Inflammatory macrophage treated with lipopolysaccharide for 1 hour (primary cell): ENCODE measurements at regions not wholly inside any gene's neighbourhood (a gene's known extent, or its start where the extent isn't known, plus 50 kb on each side); places are given as distances from the start of the nearest gene placed in this dataset.
"Not testable (repeated sequence)": the region's sequence is repeated elsewhere in the genome, so short reads cannot be mapped to it uniquely, and the experiment has no call there.

Experiments
- DNase-seq, 2 donors: peaks; one replicate each; pipeline ENCODE4 v3.0.0-alpha.2; 2020 to 2022

- no peak for DNase-seq
These were observed 83.6 kb downstream of the IER5 start for GRCh38 chr1:181172082-181172481.

- DNase-seq = no peak
These were observed 85.4 kb downstream of the IER5 start for GRCh38 chr1:181173761-181174447.

- no peak for DNase-seq
These were observed 86.4 kb downstream of the IER5 start for GRCh38 chr1:181174861-181175260.

GRCh38 chr1:181175356-181175910 is 86.9 kb downstream of the IER5 start:
- DNase-seq = no peak

GRCh38 chr1:181175955-181176354 is 87.5 kb downstream of the IER5 start:
- no peak for DNase-seq

GRCh38 chr1:181178241-181178879 is 89.9 kb downstream of the IER5 start:
- DNase-seq = no peak

GRCh38 chr1:181179279-181179986 is 90.9 kb downstream of the IER5 start:
- DNase-seq = no peak

GRCh38 chr1:181179987-181180365 is 91.5 kb downstream of the IER5 start:
- peak; percentile 48 to 65 for DNase-seq

GRCh38 chr1:181180407-181181031 is 92.0 kb downstream of the IER5 start:
- no peak for DNase-seq

- DNase-seq = no peak
These were observed 93.5 kb downstream of the IER5 start for GRCh38 chr1:181181792-181182585.

GRCh38 chr1:181184621-181185020 is 96.1 kb downstream of the IER5 start:
- no peak for DNase-seq

- DNase-seq = no peak
These were observed 97.0 kb downstream of the IER5 start for GRCh38 chr1:181185461-181185860.

GRCh38 chr1:181186133-181186532 is 97.6 kb downstream of the IER5 start:
- not testable (repeated sequence) for DNase-seq

GRCh38 chr1:181187337-181188126 is 99.0 kb downstream of the IER5 start:
- no peak for DNase-seq

- no peak for DNase-seq
These were observed 100.7 kb downstream of the IER5 start for GRCh38 chr1:181189245-181189644.

- peak; percentile 29 to 81 for DNase-seq
These were observed 101.3 kb downstream of the IER5 start for GRCh38 chr1:181189691-181190363.

GRCh38 chr1:181190364-181191035 is 102.0 kb downstream of the IER5 start:
- DNase-seq = no peak

GRCh38 chr1:181191494-181192040 is 103.1 kb downstream of the IER5 start:
- DNase-seq = no peak

- no peak for DNase-seq
These were observed 103.8 kb downstream of the IER5 start for GRCh38 chr1:181192316-181192715.

GRCh38 chr1:181202986-181203555 is 114.6 kb downstream of the IER5 start:
- no peak for DNase-seq
